Prostate gland (tissue), 2 donors: ENCODE measurements at regions not wholly inside any gene's neighbourhood (a gene's known extent, or its start where the extent isn't known, plus 50 kb on each side); places are given as distances from the start of the nearest gene placed in this dataset.
"Not testable (repeated sequence)": the region's sequence is repeated elsewhere in the genome, so short reads cannot be mapped to it uniquely, and the experiment has no call there.

Experiments
- POLR2A ChIP-seq: fragments of 450-650 bp; IDR thresholded peaks from one replicate; pipeline ENCODE4 v1.6.1; 2016; ENCODE audit warnings: antibody characterized with exemption, mild to moderate bottlenecking
- POLR2AphosphoS5 ChIP-seq: sonication (generic); formaldehyde crosslinking; IDR thresholded peaks from one replicate; pipeline ENCODE4 v1.6.1; 2017; ENCODE audit warnings: antibody characterized with exemption
- TF ChIP-seq, protein P1 (sequence below), 4 experiments: fragments of 200-600 bp in 2 of 4; fragments of 450-650 bp in 2 of 4; sonication (generic) in 2 of 4; IDR thresholded peaks; 1 replicate in 3 of 4; 2 replicates in 1 of 4; pipeline ENCODE4 v1.5.1; 2016 to 2019; ENCODE audit warnings: antibody characterized with exemption in 4 of 4, mild to moderate bottlenecking in 2 of 4, moderate library complexity in 2 of 4

DNA sequence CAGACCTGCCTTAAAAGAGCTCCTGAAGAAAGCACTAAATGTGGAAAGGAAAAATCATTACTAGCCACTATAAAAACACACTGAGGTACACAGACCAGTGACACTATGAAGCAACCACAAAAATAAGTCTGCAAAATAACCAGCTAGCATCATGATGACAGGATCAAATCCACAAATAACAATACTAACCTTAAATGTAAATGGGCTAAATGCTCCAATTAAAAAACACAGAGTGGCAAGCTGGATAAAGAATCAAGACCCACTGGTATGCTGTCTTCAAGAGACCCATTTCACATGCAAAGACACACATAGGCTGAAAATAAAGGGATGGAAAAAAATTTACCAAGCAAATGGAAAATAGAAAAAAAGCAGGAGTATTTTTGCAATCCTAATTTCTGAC lies 114.5 kb downstream of the MTHFS start:
- TF ChIP-seq, protein P1, sequence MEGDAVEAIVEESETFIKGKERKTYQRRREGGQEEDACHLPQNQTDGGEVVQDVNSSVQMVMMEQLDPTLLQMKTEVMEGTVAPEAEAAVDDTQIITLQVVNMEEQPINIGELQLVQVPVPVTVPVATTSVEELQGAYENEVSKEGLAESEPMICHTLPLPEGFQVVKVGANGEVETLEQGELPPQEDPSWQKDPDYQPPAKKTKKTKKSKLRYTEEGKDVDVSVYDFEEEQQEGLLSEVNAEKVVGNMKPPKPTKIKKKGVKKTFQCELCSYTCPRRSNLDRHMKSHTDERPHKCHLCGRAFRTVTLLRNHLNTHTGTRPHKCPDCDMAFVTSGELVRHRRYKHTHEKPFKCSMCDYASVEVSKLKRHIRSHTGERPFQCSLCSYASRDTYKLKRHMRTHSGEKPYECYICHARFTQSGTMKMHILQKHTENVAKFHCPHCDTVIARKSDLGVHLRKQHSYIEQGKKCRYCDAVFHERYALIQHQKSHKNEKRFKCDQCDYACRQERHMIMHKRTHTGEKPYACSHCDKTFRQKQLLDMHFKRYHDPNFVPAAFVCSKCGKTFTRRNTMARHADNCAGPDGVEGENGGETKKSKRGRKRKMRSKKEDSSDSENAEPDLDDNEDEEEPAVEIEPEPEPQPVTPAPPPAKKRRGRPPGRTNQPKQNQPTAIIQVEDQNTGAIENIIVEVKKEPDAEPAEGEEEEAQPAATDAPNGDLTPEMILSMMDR (IDR thresholded peaks at IDR 0.05), result not testable (repeated sequence)
- not testable (repeated sequence) for TF ChIP-seq POLR2AphosphoS5, POLR2A
